GDM1 (cell line): ENCODE measurements at regions not wholly inside any gene's neighbourhood (a gene's known extent, or its start where the extent isn't known, plus 50 kb on each side); places are given as distances from the start of the nearest gene placed in this dataset.

Source experiments
- DNase-seq: peaks from one replicate; lab custom pipeline; 2025; lab: John Stamatoyannopoulos, UW

GRCh38 chr4:100284129-100284880 is 94.0 kb upstream of the DDIT4L start:
- no peak for DNase-seq

GRCh38 chr4:100280807-100281206 is 90.5 kb upstream of the DDIT4L start:
- no peak for DNase-seq

GRCh38 chr4:100278567-100278966 is 88.3 kb upstream of the DDIT4L start:
- no peak for DNase-seq

GRCh38 chr4:100269446-100269845 is 79.2 kb upstream of the DDIT4L start:
- DNase-seq: no peak

- DNase-seq: no peak
These were observed 78.5 kb upstream of the DDIT4L start for GRCh38 chr4:100268789-100269188.

- DNase-seq: no peak
These were observed 71.1 kb upstream of the DDIT4L start for GRCh38 chr4:100261346-100261745.

- DNase-seq: no peak
These were observed 68.4 kb upstream of the DDIT4L start for GRCh38 chr4:100258675-100259074.

GRCh38 chr4:100257567-100257966 is 67.3 kb upstream of the DDIT4L start:
- DNase-seq: peak; percentile 80

- DNase-seq: no peak
These were observed 64.0 kb upstream of the DDIT4L start for GRCh38 chr4:100254237-100254636.

- no peak for DNase-seq
These were observed 58.2 kb upstream of the DDIT4L start for GRCh38 chr4:100248476-100248875.

GRCh38 chr4:100246697-100247096 is 56.4 kb upstream of the DDIT4L start:
- no peak for DNase-seq

- no peak for DNase-seq
These were observed 54.1 kb upstream of the DDIT4L start for GRCh38 chr4:100244347-100244746.
